DOHH2 (cell line): ENCODE measurements at regions not wholly inside any gene's neighbourhood (a gene's known extent, or its start where the extent isn't known, plus 50 kb on each side); places are given as distances from the start of the nearest gene placed in this dataset.

Source experiments
- EZH2phosphoT487 ChIP-seq: fragments of 200-600 bp; sonication (generic); IDR thresholded peaks from 2 replicates; pipeline ENCODE4 v1.6.1; 2017; ENCODE audit warnings: borderline replicate concordance, mild to moderate bottlenecking, antibody characterized with exemption, low read length, moderate library complexity, mixed read lengths
- TF ChIP-seq, protein P1 (sequence below): fragments of 200-600 bp; sonication (generic); IDR thresholded peaks from one replicate; pipeline ENCODE4 v1.5.1; 2014; ENCODE audit warnings: antibody characterized with exemption, mild to moderate bottlenecking, low read depth, low read length; ENCODE audit not compliant: poor library complexity, severe bottlenecking

GRCh38 chr2:191740016-191740419 is 62.1 kb downstream of the NABP1 start:
- TF ChIP-seq, protein P1, sequence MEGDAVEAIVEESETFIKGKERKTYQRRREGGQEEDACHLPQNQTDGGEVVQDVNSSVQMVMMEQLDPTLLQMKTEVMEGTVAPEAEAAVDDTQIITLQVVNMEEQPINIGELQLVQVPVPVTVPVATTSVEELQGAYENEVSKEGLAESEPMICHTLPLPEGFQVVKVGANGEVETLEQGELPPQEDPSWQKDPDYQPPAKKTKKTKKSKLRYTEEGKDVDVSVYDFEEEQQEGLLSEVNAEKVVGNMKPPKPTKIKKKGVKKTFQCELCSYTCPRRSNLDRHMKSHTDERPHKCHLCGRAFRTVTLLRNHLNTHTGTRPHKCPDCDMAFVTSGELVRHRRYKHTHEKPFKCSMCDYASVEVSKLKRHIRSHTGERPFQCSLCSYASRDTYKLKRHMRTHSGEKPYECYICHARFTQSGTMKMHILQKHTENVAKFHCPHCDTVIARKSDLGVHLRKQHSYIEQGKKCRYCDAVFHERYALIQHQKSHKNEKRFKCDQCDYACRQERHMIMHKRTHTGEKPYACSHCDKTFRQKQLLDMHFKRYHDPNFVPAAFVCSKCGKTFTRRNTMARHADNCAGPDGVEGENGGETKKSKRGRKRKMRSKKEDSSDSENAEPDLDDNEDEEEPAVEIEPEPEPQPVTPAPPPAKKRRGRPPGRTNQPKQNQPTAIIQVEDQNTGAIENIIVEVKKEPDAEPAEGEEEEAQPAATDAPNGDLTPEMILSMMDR: no peak
- TF ChIP-seq EZH2phosphoT487: no peak
